SK-N-SH treated with all-trans-retinoic acid at 6 μM for 48 hours (cell line): ENCODE measurements at regions not wholly inside any gene's neighbourhood (a gene's known extent, or its start where the extent isn't known, plus 50 kb on each side); places are given as distances from the start of the nearest gene placed in this dataset.

Experiments used
- CREB5 ChIP-seq: fragments of 250-450 bp; sonication (Bioruptor Pico); IDR thresholded peaks from 2 replicates; pipeline ENCODE4 v1.5.1; 2020; ENCODE audit warnings: low read depth, mild to moderate bottlenecking, moderate library complexity
- SNAI2 ChIP-seq: fragments of 250-450 bp; sonication (Bioruptor Pico); IDR thresholded peaks from 2 replicates; pipeline ENCODE4 v1.5.0; 2020; ENCODE audit warnings: mild to moderate bottlenecking, moderate library complexity
- TCF4 ChIP-seq: fragments of 250-450 bp; sonication (Bioruptor Pico); IDR thresholded peaks from 2 replicates; pipeline ENCODE4 v1.8.0; 2021; ENCODE audit warnings: mild to moderate bottlenecking, moderate library complexity, borderline replicate concordance
- ZFP3 ChIP-seq: fragments of 250-450 bp; sonication (Bioruptor Pico); IDR thresholded peaks from 2 replicates; pipeline ENCODE4 v1.5.0; 2020; ENCODE audit warnings: mild to moderate bottlenecking, moderate library complexity
- ZNF70 ChIP-seq: fragments of 450-650 bp; formaldehyde crosslinking; IDR thresholded peaks from 2 replicates; pipeline ENCODE4 v1.5.0; 2020; ENCODE audit warnings: mild to moderate bottlenecking, moderate library complexity
- TF ChIP-seq, protein P1 (sequence below): fragments of 250-450 bp; sonication (Bioruptor Pico); IDR thresholded peaks from 2 replicates; pipeline ENCODE4 v1.8.0; 2020; ENCODE audit warnings: mild to moderate bottlenecking, moderate library complexity, borderline replicate concordance

DNA sequence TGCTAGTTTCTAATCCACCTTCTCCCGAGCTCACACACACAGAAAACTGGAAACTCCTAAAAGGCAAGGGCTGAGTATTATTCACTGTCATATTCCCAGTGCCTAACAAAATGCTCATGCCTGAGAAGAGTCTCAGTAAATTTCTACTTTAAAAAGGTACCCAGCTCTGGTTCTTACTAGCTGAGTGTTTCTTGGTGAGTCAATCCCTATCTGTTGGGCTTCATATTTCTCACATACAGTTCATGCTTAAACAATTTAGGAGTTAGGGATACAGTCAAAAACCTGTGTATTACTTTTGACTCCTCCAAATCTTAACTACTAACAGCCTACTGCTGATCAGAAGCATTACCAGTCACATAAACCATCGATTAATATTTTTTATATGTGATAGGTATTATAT is 204.9 kb downstream of the EN1 start:
- TF ChIP-seq, protein P1, sequence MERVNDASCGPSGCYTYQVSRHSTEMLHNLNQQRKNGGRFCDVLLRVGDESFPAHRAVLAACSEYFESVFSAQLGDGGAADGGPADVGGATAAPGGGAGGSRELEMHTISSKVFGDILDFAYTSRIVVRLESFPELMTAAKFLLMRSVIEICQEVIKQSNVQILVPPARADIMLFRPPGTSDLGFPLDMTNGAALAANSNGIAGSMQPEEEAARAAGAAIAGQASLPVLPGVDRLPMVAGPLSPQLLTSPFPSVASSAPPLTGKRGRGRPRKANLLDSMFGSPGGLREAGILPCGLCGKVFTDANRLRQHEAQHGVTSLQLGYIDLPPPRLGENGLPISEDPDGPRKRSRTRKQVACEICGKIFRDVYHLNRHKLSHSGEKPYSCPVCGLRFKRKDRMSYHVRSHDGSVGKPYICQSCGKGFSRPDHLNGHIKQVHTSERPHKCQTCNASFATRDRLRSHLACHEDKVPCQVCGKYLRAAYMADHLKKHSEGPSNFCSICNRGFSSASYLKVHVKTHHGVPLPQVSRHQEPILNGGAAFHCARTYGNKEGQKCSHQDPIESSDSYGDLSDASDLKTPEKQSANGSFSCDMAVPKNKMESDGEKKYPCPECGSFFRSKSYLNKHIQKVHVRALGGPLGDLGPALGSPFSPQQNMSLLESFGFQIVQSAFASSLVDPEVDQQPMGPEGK (CRISPR knock-in tag) = no peak
- no peak for TF ChIP-seq CREB5 (CRISPR knock-in tag)
- no peak for TF ChIP-seq SNAI2
- no peak for TF ChIP-seq ZNF70 (CRISPR knock-in tag)
- TF ChIP-seq ZFP3 (CRISPR knock-in tag) = no peak
- TF ChIP-seq TCF4 (CRISPR knock-in tag) = no peak
